Activated naive CD8-positive, alpha-beta T cell treated with anti-CD3 and anti-CD28 coated beads for 36 hours (primary cell): ENCODE measurements at regions not wholly inside any gene's neighbourhood (a gene's known extent, or its start where the extent isn't known, plus 50 kb on each side); places are given as distances from the start of the nearest gene placed in this dataset.

ENCODE experiments used
- DNase-seq: peaks from one replicate; pipeline ENCODE4 v3.0.0; 2021
- H3K27ac Mint-ChIP-seq: one replicate; pipeline ENCODE4 v1.8.0; 2022; ENCODE audit warnings: mild to moderate bottlenecking, moderate library complexity, mixed read lengths
- H3K27me3 Mint-ChIP-seq: one replicate; pipeline ENCODE4 v1.8.0; 2022; ENCODE audit warnings: mild to moderate bottlenecking, mixed read lengths
- H3K36me3 Mint-ChIP-seq: one replicate; pipeline ENCODE4 v1.8.0; 2021; ENCODE audit warnings: mild to moderate bottlenecking, mixed read lengths
- H3K4me1 Mint-ChIP-seq: one replicate; pipeline ENCODE4 v1.8.0; 2021; ENCODE audit warnings: mixed read lengths
- H3K4me3 Mint-ChIP-seq: one replicate; pipeline ENCODE4 v1.8.0; 2022; ENCODE audit warnings: mild to moderate bottlenecking, moderate library complexity, mixed read lengths
- H3K9me3 Mint-ChIP-seq: one replicate; pipeline ENCODE4 v1.8.0; 2022; ENCODE audit warnings: mixed read lengths

DNA sequence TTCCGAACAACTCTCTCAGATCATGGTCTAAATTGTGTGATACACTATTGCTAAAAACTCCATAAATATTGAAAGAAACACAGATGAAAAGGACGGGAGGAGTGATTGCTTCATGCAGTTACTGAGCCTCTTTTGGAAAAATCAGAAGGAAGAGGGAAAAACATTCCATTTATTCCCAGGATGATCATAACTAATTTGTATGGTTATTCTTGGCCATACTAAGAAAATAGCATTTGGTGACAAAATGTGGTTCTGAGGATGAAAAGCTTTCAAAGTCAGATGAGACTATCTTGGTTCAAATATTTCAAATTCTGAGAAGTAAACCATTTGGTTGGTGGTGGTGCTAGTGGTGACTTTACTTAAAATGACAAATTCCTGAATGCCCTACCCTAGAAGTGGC is 305.4 kb upstream of the LDB2 start:
- DNase-seq = no peak
- Mint-ChIP-seq H3K4me1 (no peaks in the 10 kb centered on the region), H3K9me3 (peaks cover 6% of the 10 kb centered on the region), H3K4me3 (no peak overlapping the region), H3K27ac (no peak overlapping the region), H3K36me3 (peaks cover 2% of the 10 kb centered on the region), H3K27me3 (peaks cover 37% of the 10 kb centered on the region)

DNA sequence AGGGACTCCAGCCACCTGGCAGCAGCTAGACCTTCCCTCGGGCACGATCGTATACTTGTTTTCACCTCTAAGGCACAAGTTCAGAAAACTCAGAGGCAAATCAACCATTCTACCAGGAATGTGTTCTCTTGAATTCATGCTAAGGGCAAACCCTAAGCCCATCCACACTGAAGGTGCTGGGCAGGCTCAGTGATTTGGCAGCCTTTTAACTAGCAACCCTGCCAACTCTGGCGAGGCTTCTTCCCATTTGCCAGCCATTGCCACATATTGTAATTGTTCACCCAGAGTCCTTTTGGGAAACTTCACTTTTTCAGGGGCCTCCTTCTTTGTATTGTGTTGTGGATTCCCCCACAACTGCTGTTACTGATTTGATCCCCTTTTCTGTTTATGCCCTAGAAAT is 298.6 kb upstream of the LDB2 start:
- Mint-ChIP-seq H3K4me1 (no peaks in the 10 kb centered on the region), H3K4me3 (no peak overlapping the region), H3K27ac (no peak overlapping the region), H3K27me3 (peaks cover 2% of the 10 kb centered on the region), H3K9me3 (no peaks in the 10 kb centered on the region), H3K36me3 (no peaks in the 10 kb centered on the region)
- DNase-seq = no peak

DNA sequence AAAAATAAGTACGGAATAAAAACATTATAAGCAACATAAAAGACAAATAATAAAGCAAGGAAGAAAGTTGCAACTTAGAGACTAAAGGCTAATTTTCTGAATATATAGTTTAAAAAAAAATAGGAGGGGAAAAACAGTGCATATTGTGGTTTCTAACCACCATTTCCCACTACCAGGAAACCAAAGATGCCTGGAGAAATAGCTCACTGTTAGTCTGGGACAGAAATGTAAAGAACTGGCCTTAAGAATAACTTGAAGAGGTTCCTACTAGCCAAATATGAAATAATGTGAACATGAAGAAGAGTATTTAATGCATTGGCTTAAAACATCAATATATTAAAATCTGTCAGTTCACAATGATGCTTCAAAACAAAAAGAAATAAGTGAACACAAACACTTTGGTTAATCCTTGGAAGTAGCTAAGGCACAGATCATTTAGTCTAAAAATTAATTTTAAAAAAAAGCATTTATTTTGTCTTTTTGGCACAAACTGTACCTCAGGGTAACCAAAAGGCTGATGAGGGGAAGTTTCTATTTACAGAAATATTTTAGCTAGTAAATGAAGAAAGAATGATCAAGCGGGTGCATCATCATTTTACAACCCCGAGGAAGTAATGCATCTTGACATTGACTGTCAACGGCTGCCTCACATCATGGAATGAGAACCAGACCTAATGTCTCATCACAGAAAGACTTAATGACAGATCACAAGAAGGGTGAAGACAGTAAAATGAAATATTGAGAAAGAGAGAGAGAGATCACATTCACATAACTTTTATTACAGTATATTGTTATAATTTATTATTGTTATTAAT is 297.2 kb upstream of the LDB2 start:
- no peak overlapping the region for H3K27ac Mint-ChIP-seq
- H3K36me3 Mint-ChIP-seq = no peaks in the 10 kb centered on the region
- H3K27me3 Mint-ChIP-seq = no peaks in the 10 kb centered on the region
- H3K9me3 Mint-ChIP-seq = no peaks in the 10 kb centered on the region
- no peaks in the 10 kb centered on the region for H3K4me1 Mint-ChIP-seq
- no peak for DNase-seq
- H3K4me3 Mint-ChIP-seq = no peak overlapping the region

DNA sequence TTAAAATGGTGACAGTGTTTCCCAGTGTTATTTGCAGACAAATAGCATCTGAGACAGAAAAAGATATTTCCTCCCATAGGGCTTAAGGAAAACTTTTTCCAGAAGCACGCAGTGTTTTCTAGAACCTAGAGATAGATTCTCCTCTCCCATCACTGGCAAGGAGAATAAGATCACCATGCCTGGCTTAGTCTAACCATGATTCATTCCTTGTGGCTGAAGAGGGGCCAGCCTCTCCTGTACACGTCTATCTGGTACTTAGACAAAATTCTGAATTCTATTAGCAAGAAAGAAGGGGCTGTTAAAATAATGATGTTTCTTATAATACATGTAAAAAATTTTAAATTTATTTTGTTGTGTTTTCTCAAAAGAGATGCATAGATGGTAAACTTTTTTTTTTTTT is 296.1 kb upstream of the LDB2 start:
- Mint-ChIP-seq H3K4me1 (no peaks in the 10 kb centered on the region), H3K9me3 (peaks cover 4% of the 10 kb centered on the region), H3K27me3 (no peaks in the 10 kb centered on the region), H3K4me3 (no peak overlapping the region), H3K36me3 (no peaks in the 10 kb centered on the region), H3K27ac (no peak overlapping the region)
- no peak for DNase-seq

DNA sequence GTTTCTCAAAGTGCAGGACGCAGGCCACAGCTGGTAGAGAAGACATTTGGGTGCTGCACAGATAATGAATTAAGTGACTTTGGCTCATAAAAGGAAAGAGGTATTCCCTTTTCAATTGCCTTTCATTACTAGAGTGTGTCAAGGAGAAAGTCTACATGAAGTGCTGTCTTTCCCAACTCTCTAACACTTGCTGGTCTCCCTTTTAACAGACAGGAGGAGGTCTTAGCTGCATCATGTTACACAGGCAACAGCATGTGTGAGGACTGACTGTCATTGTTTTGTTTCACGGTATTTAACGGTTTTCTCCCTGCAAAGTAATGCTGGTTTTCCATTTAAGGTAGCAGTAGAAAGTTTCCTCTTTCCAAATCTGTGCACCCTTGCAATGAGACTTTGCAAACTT is 291.3 kb upstream of the LDB2 start:
- H3K9me3 Mint-ChIP-seq = peaks cover 4% of the 10 kb centered on the region
- H3K4me1 Mint-ChIP-seq = no peaks in the 10 kb centered on the region
- DNase-seq = no peak
- H3K27me3 Mint-ChIP-seq = peaks cover 6% of the 10 kb centered on the region
- H3K36me3 Mint-ChIP-seq = no peaks in the 10 kb centered on the region
- no peak overlapping the region for H3K4me3 Mint-ChIP-seq
- no peak overlapping the region for H3K27ac Mint-ChIP-seq

- DNase-seq = no peak
- H3K4me1 Mint-ChIP-seq = no peaks in the 10 kb centered on the region
- H3K27ac Mint-ChIP-seq = no peak overlapping the region
- H3K9me3 Mint-ChIP-seq = peaks cover 4% of the 10 kb centered on the region
- no peak overlapping the region for H3K4me3 Mint-ChIP-seq
- no peaks in the 10 kb centered on the region for H3K36me3 Mint-ChIP-seq
- peaks cover 7% of the 10 kb centered on the region for H3K27me3 Mint-ChIP-seq
Measured at GRCh38 chr4:17189401-17189720, 290.9 kb upstream of the LDB2 start.

DNA sequence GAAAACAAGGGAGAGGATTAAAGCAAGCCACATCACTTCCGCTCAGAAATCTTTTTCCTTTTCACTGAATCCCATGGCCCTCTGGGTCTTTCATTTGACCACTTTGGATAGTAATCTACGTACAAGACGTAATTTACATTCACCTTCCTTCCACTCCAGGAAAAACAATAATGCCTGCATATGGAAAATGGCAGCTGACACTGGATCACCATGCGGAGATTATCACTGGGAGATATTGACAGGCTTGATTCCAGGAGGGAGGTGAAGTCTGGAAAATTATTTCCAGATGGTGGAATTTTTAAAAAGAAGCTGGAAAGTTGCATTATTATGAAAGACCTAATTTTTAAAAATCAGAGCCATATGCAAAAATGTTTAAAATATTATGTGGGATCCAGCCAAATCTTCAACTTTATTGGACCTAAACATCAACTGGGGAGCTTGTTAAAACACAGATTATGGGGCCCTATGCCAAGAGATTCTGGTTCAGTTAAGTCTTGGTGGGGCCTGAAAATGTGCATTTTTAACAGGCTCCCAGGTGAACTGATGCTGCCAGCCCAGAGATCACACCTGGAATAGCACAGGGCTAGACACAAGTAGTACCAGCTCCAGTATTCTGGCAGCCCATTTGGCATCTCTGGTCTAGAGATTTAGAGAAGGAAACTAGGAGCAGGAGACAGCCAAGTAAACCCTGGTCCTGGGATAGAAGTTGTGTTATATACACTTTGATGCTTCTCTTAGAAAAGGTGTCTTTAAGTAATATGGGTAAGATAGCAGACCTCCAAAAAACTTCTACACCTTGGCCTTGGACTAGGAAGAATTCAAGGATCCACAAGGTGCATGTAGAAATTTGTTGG is 290.3 kb upstream of the LDB2 start:
- Mint-ChIP-seq H3K27ac (no peak overlapping the region), H3K27me3 (peaks cover 10% of the 10 kb centered on the region), H3K9me3 (peaks cover 4% of the 10 kb centered on the region), H3K4me1 (no peaks in the 10 kb centered on the region), H3K4me3 (no peak overlapping the region), H3K36me3 (no peaks in the 10 kb centered on the region)
- DNase-seq = no peak

GRCh38 chr4:17188125-17188524 is 289.7 kb upstream of the LDB2 start:
- Mint-ChIP-seq H3K4me1 (no peaks in the 10 kb centered on the region), H3K27ac (no peak overlapping the region), H3K36me3 (no peaks in the 10 kb centered on the region), H3K4me3 (no peak overlapping the region), H3K27me3 (peaks cover 10% of the 10 kb centered on the region), H3K9me3 (peaks cover 4% of the 10 kb centered on the region)
- no peak for DNase-seq

GRCh38 chr4:17187003-17187402 is 288.6 kb upstream of the LDB2 start:
- Mint-ChIP-seq H3K36me3 (no peaks in the 10 kb centered on the region), H3K4me1 (no peaks in the 10 kb centered on the region), H3K9me3 (peaks cover 4% of the 10 kb centered on the region)

DNA sequence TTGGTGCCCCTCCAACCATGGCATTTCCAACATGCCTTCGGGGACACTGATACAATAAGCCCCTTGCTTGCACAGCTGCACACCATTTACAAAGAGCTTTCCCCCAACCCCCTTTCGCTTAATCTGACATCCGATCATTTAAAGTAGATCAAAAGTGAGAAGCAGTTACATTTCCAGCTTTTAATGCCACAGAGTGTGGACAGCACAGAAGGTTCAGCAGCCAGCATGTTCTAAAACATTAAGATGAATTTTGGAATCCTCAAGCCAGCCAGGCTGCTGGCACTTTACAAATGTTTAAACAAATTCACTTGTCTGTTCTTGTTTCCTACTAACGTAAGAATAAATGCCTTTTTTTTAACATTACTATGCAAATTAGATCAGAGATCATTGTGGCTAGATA is 284.4 kb upstream of the LDB2 start:
- H3K36me3 Mint-ChIP-seq = no peaks in the 10 kb centered on the region
- no peak overlapping the region for H3K4me3 Mint-ChIP-seq
- H3K27me3 Mint-ChIP-seq = peaks cover 10% of the 10 kb centered on the region
- H3K27ac Mint-ChIP-seq = no peak overlapping the region
- no peak for DNase-seq
- no peaks in the 10 kb centered on the region for H3K9me3 Mint-ChIP-seq
- no peaks in the 10 kb centered on the region for H3K4me1 Mint-ChIP-seq

More at GRCh38 chr4:17187003-17187402, 288.6 kb upstream of the LDB2 start:
- H3K27me3 Mint-ChIP-seq = peaks cover 10% of the 10 kb centered on the region
- DNase-seq = no peak
- no peak overlapping the region for H3K4me3 Mint-ChIP-seq
- H3K27ac Mint-ChIP-seq = no peak overlapping the region

DNA sequence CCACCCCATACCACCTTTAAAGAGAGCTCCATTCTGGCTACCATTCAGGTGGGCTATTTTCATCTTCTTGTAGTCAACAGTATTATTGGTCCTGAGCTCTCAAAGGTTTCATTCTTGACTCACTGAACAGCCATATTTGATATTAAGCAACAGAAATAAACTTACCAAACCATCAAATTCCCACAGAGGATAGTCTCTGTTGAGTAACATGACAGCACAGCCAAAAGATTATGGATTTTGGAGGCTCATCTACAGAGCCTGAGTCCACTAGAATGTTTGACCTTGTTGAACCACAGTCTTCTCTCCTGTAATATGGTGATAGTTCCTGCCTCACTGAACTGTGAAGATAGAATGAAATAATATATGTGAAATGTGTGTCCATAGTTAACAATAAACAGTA is 276.3 kb upstream of the LDB2 start:
- Mint-ChIP-seq H3K9me3 (no peaks in the 10 kb centered on the region), H3K27ac (no peak overlapping the region), H3K27me3 (peaks cover 3% of the 10 kb centered on the region), H3K4me1 (no peaks in the 10 kb centered on the region), H3K36me3 (no peaks in the 10 kb centered on the region), H3K4me3 (no peak overlapping the region)
- DNase-seq = no peak

DNA sequence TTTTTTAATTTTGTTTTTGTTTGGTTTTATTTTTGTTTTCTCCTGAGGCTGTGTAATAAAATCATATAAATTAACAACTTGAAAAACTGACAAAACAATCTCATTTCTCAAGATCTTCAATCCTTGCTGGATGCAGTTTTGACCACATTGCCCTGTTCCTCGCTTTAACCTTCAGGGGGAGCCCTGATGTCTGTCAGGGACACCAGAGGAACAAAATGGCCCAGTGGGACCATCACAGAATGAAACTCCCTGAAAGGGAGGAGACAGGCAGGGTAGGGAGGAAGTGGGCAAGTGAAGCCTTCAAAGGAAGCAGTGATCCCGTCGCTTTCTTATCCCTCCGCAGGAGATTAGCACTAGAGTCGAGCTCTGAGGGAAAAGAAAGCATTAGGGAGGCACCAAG is 274.9 kb upstream of the LDB2 start:
- H3K36me3 Mint-ChIP-seq = no peaks in the 10 kb centered on the region
- H3K4me1 Mint-ChIP-seq = no peaks in the 10 kb centered on the region
- H3K27ac Mint-ChIP-seq = no peak overlapping the region
- DNase-seq = no peak
- H3K9me3 Mint-ChIP-seq = no peaks in the 10 kb centered on the region
- H3K4me3 Mint-ChIP-seq = no peak overlapping the region
- H3K27me3 Mint-ChIP-seq = peaks cover 10% of the 10 kb centered on the region

DNA sequence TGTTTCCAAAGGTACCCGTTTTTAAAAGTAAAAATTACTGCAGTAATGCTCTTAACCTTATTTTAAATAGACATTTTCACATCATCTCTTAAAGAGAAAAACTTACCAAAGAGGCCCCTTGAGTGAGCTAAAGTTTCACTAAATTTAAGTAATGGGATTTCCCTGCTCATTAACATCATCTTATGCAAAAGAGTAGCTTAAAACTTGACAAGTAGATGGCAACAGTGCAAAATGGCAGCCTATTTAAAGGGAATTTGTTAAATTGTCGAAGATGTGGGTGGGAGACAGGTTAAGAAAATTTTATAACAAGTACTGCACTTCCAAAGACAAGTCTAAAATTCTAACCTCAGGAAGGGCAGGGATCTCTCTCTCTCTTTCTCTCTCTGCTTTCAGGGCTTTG is 271.7 kb upstream of the LDB2 start:
- H3K9me3 Mint-ChIP-seq = no peaks in the 10 kb centered on the region
- DNase-seq = no peak
- no peaks in the 10 kb centered on the region for H3K4me1 Mint-ChIP-seq
- no peaks in the 10 kb centered on the region for H3K36me3 Mint-ChIP-seq
- no peak overlapping the region for H3K4me3 Mint-ChIP-seq
- peaks cover 20% of the 10 kb centered on the region for H3K27me3 Mint-ChIP-seq
- H3K27ac Mint-ChIP-seq = no peak overlapping the region

DNA sequence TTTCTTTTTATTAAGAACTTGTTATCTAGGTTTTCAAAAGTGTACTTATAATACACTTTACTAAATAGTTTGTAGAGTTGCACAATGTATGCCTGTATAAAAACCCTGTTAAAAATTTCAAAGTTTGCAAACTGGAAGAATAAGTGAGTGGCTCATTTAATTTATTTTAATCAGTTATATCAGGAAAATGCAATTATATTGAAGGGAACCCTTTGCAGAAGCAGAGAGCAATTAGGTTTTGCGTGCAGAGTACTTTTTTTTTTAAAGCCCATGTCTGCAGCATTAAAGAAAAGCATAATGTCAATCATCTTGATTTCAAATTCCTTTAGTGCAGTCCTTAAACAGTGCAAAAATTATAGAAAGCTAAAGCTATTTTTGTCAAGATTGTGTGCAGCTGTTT is 271.3 kb upstream of the LDB2 start:
- Mint-ChIP-seq H3K27ac (no peak overlapping the region), H3K27me3 (peaks cover 20% of the 10 kb centered on the region), H3K4me3 (no peak overlapping the region), H3K36me3 (no peaks in the 10 kb centered on the region), H3K9me3 (no peaks in the 10 kb centered on the region), H3K4me1 (no peaks in the 10 kb centered on the region)
- DNase-seq = no peak

- H3K9me3 Mint-ChIP-seq = no peaks in the 10 kb centered on the region
- H3K36me3 Mint-ChIP-seq = no peaks in the 10 kb centered on the region
- H3K4me1 Mint-ChIP-seq = no peaks in the 10 kb centered on the region
- H3K27me3 Mint-ChIP-seq = peaks cover 28% of the 10 kb centered on the region
- no peak overlapping the region for H3K4me3 Mint-ChIP-seq
- no peak overlapping the region for H3K27ac Mint-ChIP-seq
- DNase-seq = no peak
Measured at GRCh38 chr4:17168571-17168970, 270.1 kb upstream of the LDB2 start.

- Mint-ChIP-seq H3K4me1 (no peaks in the 10 kb centered on the region), H3K36me3 (no peaks in the 10 kb centered on the region), H3K27ac (no peak overlapping the region), H3K4me3 (no peak overlapping the region), H3K9me3 (peaks cover 3% of the 10 kb centered on the region), H3K27me3 (peaks cover 28% of the 10 kb centered on the region)
- DNase-seq = no peak
Measured at GRCh38 chr4:17166954-17167353, 268.5 kb upstream of the LDB2 start.
